Tibial artery (tissue), 4 donors: ENCODE measurements at regions not wholly inside any gene's neighbourhood (a gene's known extent, or its start where the extent isn't known, plus 50 kb on each side); places are given as distances from the start of the nearest gene placed in this dataset.

Experiments used
- DNase-seq, 2 donors: peaks; one replicate each; pipeline ENCODE4 v3.0.0-alpha.2; 2019
- H3K27ac ChIP-seq, 2 donors: fragments of 200-600 bp; sonication (generic) in 1 of 2; 1 replicate in 1 of 2; 2 replicates in 1 of 2; pipeline ENCODE4 v1.5.1; 2018 to 2019; ENCODE audit warnings: mild to moderate bottlenecking in 1 of 2
- H3K27me3 ChIP-seq, 2 donors: fragments of 200-600 bp; sonication (generic) in 1 of 2; one replicate each; pipeline versions ENCODE4 v1.5.1 to v1.6.0; 2016 to 2019
- H3K36me3 ChIP-seq, 3 donors: fragments of 200-600 bp; sonication (generic) in 2 of 3; one replicate each; pipeline ENCODE4 v1.5.1; 2016 to 2019; ENCODE audit warnings: mild to moderate bottlenecking in 2 of 3
- H3K4me1 ChIP-seq, 4 donors: fragments of 200-600 bp; sonication (generic) in 2 of 4; 1 replicate in 3 of 4; 2 replicates in 1 of 4; pipeline ENCODE4 v1.5.1; 2016 to 2019
- H3K4me3 ChIP-seq, 2 donors: fragments of 200-600 bp; sonication (generic) in 1 of 2; 1 replicate in 1 of 2; 2 replicates in 1 of 2; pipeline ENCODE4 v1.5.1; 2018 to 2019; ENCODE audit warnings: mild to moderate bottlenecking in 2 of 2
- H3K9me3 ChIP-seq, 3 donors: fragments of 200-600 bp; sonication (generic) in 1 of 3; one replicate each; pipeline ENCODE4 v1.5.1; 2016 to 2019
- CTCF ChIP-seq, 2 experiments: fragments of 200-600 bp in 1 of 2; fragments of 450-650 bp in 1 of 2; IDR thresholded peaks; one replicate each; pipeline ENCODE4 v1.5.1; 2017 to 2019; ENCODE audit warnings: antibody characterized with exemption in 2 of 2, mild to moderate bottlenecking in 1 of 2, moderate library complexity in 1 of 2
- intact Hi-C: fragments of 100-400 bp; cut with DNase I; formaldehyde crosslinking; loops from one replicate; pipeline ENCODE4 v1.15.0; 2023; ENCODE audit warnings: low total_unique reads

- intact Hi-C loops = no loop called here
- Histone ChIP-seq H3K27ac (no peak overlapping the region), H3K9me3 (no peaks in the 10 kb centered on the region), H3K4me1 (no peaks in the 10 kb centered on the region), H3K4me3 (no peak overlapping the region), H3K27me3 (no peaks in the 10 kb centered on the region), H3K36me3 (no peaks in the 10 kb centered on the region)
- DNase-seq = no peak
- no peak for TF ChIP-seq CTCF (IDR thresholded peaks at IDR 0.05)
Measured at GRCh38 chr13:47109028-47109427, 212.2 kb upstream of the HTR2A start.

GRCh38 chr13:47100214-47100853 is 203.5 kb upstream of the HTR2A start:
- Histone ChIP-seq H3K4me3 (no peak overlapping the region), H3K36me3 (no peaks in the 10 kb centered on the region), H3K27me3 (no peaks in the 10 kb centered on the region), H3K27ac (no peak overlapping the region), H3K9me3 (no peaks in the 10 kb centered on the region), H3K4me1 (peaks cover 0 to 5% (median 2%) of the 10 kb centered on the region in 4 donors)
- intact Hi-C loops = no loop called here
- DNase-seq = no peak
- TF ChIP-seq CTCF (IDR thresholded peaks at IDR 0.05) = no peak

- Histone ChIP-seq H3K27me3 (no peaks in the 10 kb centered on the region), H3K4me1 (peaks cover 0 to 5% (median 2%) of the 10 kb centered on the region in 4 donors), H3K9me3 (no peaks in the 10 kb centered on the region), H3K27ac (no peak overlapping the region), H3K36me3 (no peaks in the 10 kb centered on the region), H3K4me3 (no peak overlapping the region)
- intact Hi-C loops = no loop called here
- no peak for DNase-seq
- no peak for TF ChIP-seq CTCF (IDR thresholded peaks at IDR 0.05)
Measured at GRCh38 chr13:47094734-47095434, 198.0 kb upstream of the HTR2A start.

- intact Hi-C loops = no loop called here
- H3K27ac ChIP-seq = no peak overlapping the region
- H3K36me3 ChIP-seq = no peaks in the 10 kb centered on the region
- H3K4me1 ChIP-seq = peaks cover 0 to 20% (median 2%) of the 10 kb centered on the region in 4 donors
- no peak overlapping the region for H3K4me3 ChIP-seq
- no peaks in the 10 kb centered on the region for H3K9me3 ChIP-seq
- H3K27me3 ChIP-seq = no peaks in the 10 kb centered on the region
- DNase-seq = no peak
- no peak for TF ChIP-seq CTCF (IDR thresholded peaks at IDR 0.05)
Measured at GRCh38 chr13:47092202-47092601, 195.3 kb upstream of the HTR2A start.

- peak overlapping the region; percentile 70 to 73 for H3K27ac ChIP-seq
- H3K9me3 ChIP-seq = no peaks in the 10 kb centered on the region
- no peak for TF ChIP-seq CTCF (IDR thresholded peaks at IDR 0.05)
- H3K27me3 ChIP-seq = no peaks in the 10 kb centered on the region
- no peak for DNase-seq
- no peak overlapping the region for H3K4me3 ChIP-seq
- H3K4me1 ChIP-seq = peaks cover 0 to 58% (median 10%) of the 10 kb centered on the region in 4 donors
- H3K36me3 ChIP-seq = no peaks in the 10 kb centered on the region
- intact Hi-C loops = loop anchor here (5.0 to 10.0 kb wide), 3 partner anchors 89 to 293 kb away; partner anchors contain the start of genes ESD and HTR2A
Measured at GRCh38 chr13:47087841-47088240, 191.0 kb upstream of the HTR2A start.
